Smooth muscle cell (in vitro differentiated cells): ENCODE measurements at regions not wholly inside any gene's neighbourhood (a gene's known extent, or its start where the extent isn't known, plus 50 kb on each side); places are given as distances from the start of the nearest gene placed in this dataset.

Source experiments
- DNase-seq: peaks from one replicate; lab custom pipeline; 2025; ENCODE audit not compliant: unreplicated experiment; lab: John Stamatoyannopoulos, UW
- H2AFZ ChIP-seq: fragments of 200-600 bp; sonication (generic); 2 replicates; pipeline ENCODE4 v1.6.0; 2016; ENCODE audit warnings: antibody characterized with exemption, low read depth, mild to moderate bottlenecking
- H3F3A ChIP-seq: fragments of 200-600 bp; sonication (generic); 2 replicates; pipeline ENCODE4 v1.6.0; 2017; ENCODE audit warnings: antibody characterized with exemption, low read depth
- H3K27ac ChIP-seq: fragments of 200-600 bp; sonication (generic); 2 replicates; pipeline ENCODE4 v1.5.1; 2016; ENCODE audit warnings: low read depth, mild to moderate bottlenecking
- H3K27me3 ChIP-seq: fragments of 200-600 bp; sonication (generic); 2 replicates; pipeline ENCODE4 v1.6.1; 2016; ENCODE audit warnings: low read depth, mild to moderate bottlenecking
- H3K36me3 ChIP-seq: fragments of 200-600 bp; sonication (generic); 2 replicates; pipeline ENCODE4 v1.5.1; 2016; ENCODE audit warnings: low read depth
- H3K4me1 ChIP-seq: fragments of 200-600 bp; sonication (generic); 2 replicates; pipeline ENCODE4 v1.5.1; 2016; ENCODE audit warnings: low read depth
- H3K4me2 ChIP-seq: fragments of 200-600 bp; sonication (generic); 2 replicates; pipeline ENCODE4 v1.6.0; 2016; ENCODE audit warnings: mild to moderate bottlenecking
- H3K4me3 ChIP-seq: fragments of 200-600 bp; sonication (generic); 2 replicates; pipeline ENCODE4 v1.5.1; 2016; ENCODE audit warnings: mild to moderate bottlenecking
- H3K79me2 ChIP-seq: fragments of 200-600 bp; sonication (generic); 2 replicates; pipeline ENCODE4 v1.6.0; 2016; ENCODE audit warnings: low read depth, mild to moderate bottlenecking
- H3K9ac ChIP-seq: fragments of 200-600 bp; sonication (generic); 2 replicates; pipeline ENCODE4 v1.6.0; 2016; ENCODE audit warnings: low read depth
- H3K9me3 ChIP-seq: fragments of 200-600 bp; sonication (generic); replicated peaks from 2 replicates; pipeline ENCODE4 v1.5.1; 2016; ENCODE audit warnings: low read depth
- H4K20me1 ChIP-seq: fragments of 200-600 bp; sonication (generic); 2 replicates; pipeline ENCODE4 v1.6.0; 2016; ENCODE audit warnings: low read depth
- CTCF ChIP-seq: fragments of 200-600 bp; sonication (generic); IDR thresholded peaks from 2 replicates; pipeline ENCODE4 v1.5.1; 2017; ENCODE audit warnings: borderline replicate concordance, mild to moderate bottlenecking, antibody characterized with exemption; ENCODE audit not compliant: insufficient read depth, poor library complexity, severe bottlenecking
- WGBS: methylation state at CpG from one replicate; pipeline ENCODE4 v1.1.7; 2016; ENCODE audit warnings: low lambda C conversion rate; 5-methylcytosine and 5-hydroxymethylcytosine counted together

GRCh38 chr17:69882281-69882680, 192.7 kb upstream of the KCNJ16 start:
- no peak overlapping the region for H3K27ac ChIP-seq
- no peaks in the 10 kb centered on the region for H3K27me3 ChIP-seq
- no peak for DNase-seq
- no peaks in the 10 kb centered on the region for H3K9me3 ChIP-seq
- no peak overlapping the region for H3K9ac ChIP-seq
- no peak overlapping the region for H3K4me3 ChIP-seq
- H3K36me3 ChIP-seq, result no peaks in the 10 kb centered on the region
- no peaks in the 10 kb centered on the region for H4K20me1 ChIP-seq
- no peaks in the 10 kb centered on the region for H3K79me2 ChIP-seq
- H3K4me2 ChIP-seq, result no peak overlapping the region
- no peaks in the 10 kb centered on the region for H3K4me1 ChIP-seq
- WGBS, result 91% methylated on average over 2 of the region's 2 CpGs
- no peak overlapping the region for H2AFZ ChIP-seq
- TF ChIP-seq CTCF, result no peak
- no peaks in the 10 kb centered on the region for H3F3A ChIP-seq

GRCh38 chr17:69883120-69883519, 191.9 kb upstream of the KCNJ16 start:
- Histone ChIP-seq H3K27me3 (no peaks in the 10 kb centered on the region), H3K27ac (no peak overlapping the region), H2AFZ (no peak overlapping the region), H3F3A (no peaks in the 10 kb centered on the region), H3K4me1 (no peaks in the 10 kb centered on the region), H3K9ac (no peak overlapping the region), H3K4me3 (no peak overlapping the region), H4K20me1 (no peaks in the 10 kb centered on the region), H3K36me3 (no peaks in the 10 kb centered on the region), H3K4me2 (no peak overlapping the region), H3K9me3 (no peaks in the 10 kb centered on the region), H3K79me2 (no peaks in the 10 kb centered on the region)
- WGBS, result 91% methylated on average over 3 of the region's 3 CpGs
- TF ChIP-seq CTCF, result no peak
- no peak for DNase-seq

GRCh38 chr17:69884356-69884755, 190.7 kb upstream of the KCNJ16 start:
- Histone ChIP-seq H3K27ac (no peak overlapping the region), H3K4me3 (no peak overlapping the region), H3K79me2 (no peaks in the 10 kb centered on the region), H3K9ac (no peak overlapping the region), H3F3A (no peaks in the 10 kb centered on the region), H3K9me3 (no peaks in the 10 kb centered on the region), H3K4me1 (no peaks in the 10 kb centered on the region), H3K36me3 (no peaks in the 10 kb centered on the region), H3K27me3 (no peaks in the 10 kb centered on the region), H4K20me1 (no peaks in the 10 kb centered on the region), H2AFZ (no peak overlapping the region), H3K4me2 (no peak overlapping the region)
- no peak for TF ChIP-seq CTCF
- no peak for DNase-seq

- Histone ChIP-seq H3K36me3 (no peaks in the 10 kb centered on the region), H3K4me2 (no peak overlapping the region), H4K20me1 (no peaks in the 10 kb centered on the region), H3K4me1 (no peaks in the 10 kb centered on the region), H2AFZ (no peak overlapping the region), H3K79me2 (no peaks in the 10 kb centered on the region), H3K27ac (no peak overlapping the region), H3K9me3 (no peaks in the 10 kb centered on the region), H3K4me3 (no peak overlapping the region), H3K27me3 (no peaks in the 10 kb centered on the region), H3K9ac (no peak overlapping the region), H3F3A (no peaks in the 10 kb centered on the region)
- DNase-seq, result no peak
- 93% methylated on average over 2 of the region's 2 CpGs for WGBS
- TF ChIP-seq CTCF, result no peak
Measured at GRCh38 chr17:69884846-69885245, 190.2 kb upstream of the KCNJ16 start.
